Superior temporal gyrus (tissue), 1 donor: ENCODE measurements at regions not wholly inside any gene's neighbourhood (a gene's known extent, or its start where the extent isn't known, plus 50 kb on each side); places are given as distances from the start of the nearest gene placed in this dataset.

Source experiments
- DNase-seq: peaks from one replicate; pipeline ENCODE4 v3.0.0-alpha.2; 2016; ENCODE audit errors: extremely low spot score

GRCh38 chr15:77764095-77764494 is 131.4 kb upstream of the LINGO1 start:
- DNase-seq: no peak

GRCh38 chr15:77762747-77763355 is 130.1 kb upstream of the LINGO1 start:
- no peak for DNase-seq

GRCh38 chr15:77759896-77760592 is 127.3 kb upstream of the LINGO1 start:
- DNase-seq: no peak

GRCh38 chr15:77753939-77754338 is 121.2 kb upstream of the LINGO1 start:
- no peak for DNase-seq

- DNase-seq: no peak
These were observed 120.7 kb upstream of the LINGO1 start for GRCh38 chr15:77753281-77753873.

- DNase-seq: no peak
These were observed 117.4 kb upstream of the LINGO1 start for GRCh38 chr15:77749998-77750540.

GRCh38 chr15:77749236-77749997 is 116.7 kb upstream of the LINGO1 start:
- no peak for DNase-seq

- DNase-seq: no peak
These were observed 115.7 kb upstream of the LINGO1 start for GRCh38 chr15:77748078-77749064.

- DNase-seq: no peak
These were observed 114.7 kb upstream of the LINGO1 start for GRCh38 chr15:77747175-77748077.

- no peak for DNase-seq
These were observed 113.8 kb upstream of the LINGO1 start for GRCh38 chr15:77746254-77747174.

- no peak for DNase-seq
These were observed 111.7 kb upstream of the LINGO1 start for GRCh38 chr15:77744398-77744797.

GRCh38 chr15:77742570-77742969 is 109.9 kb upstream of the LINGO1 start:
- DNase-seq: no peak

- DNase-seq: no peak
These were observed 109.4 kb upstream of the LINGO1 start for GRCh38 chr15:77742127-77742526.

- no peak for DNase-seq
These were observed 108.4 kb upstream of the LINGO1 start for GRCh38 chr15:77741106-77741505.

- DNase-seq: no peak
These were observed 107.1 kb upstream of the LINGO1 start for GRCh38 chr15:77739591-77740378.

GRCh38 chr15:77738441-77739302 is 106.0 kb upstream of the LINGO1 start:
- DNase-seq: no peak

GRCh38 chr15:77738038-77738370 is 105.3 kb upstream of the LINGO1 start:
- no peak for DNase-seq
